Stimulated activated CD4-positive, alpha-beta T cell treated with anti-CD3 and anti-CD28 coated beads, Interleukin-1b, Interleukin-23, amount 100 ng/mL, for 4 hours (primary cell): ENCODE measurements at regions not wholly inside any gene's neighbourhood (a gene's known extent, or its start where the extent isn't known, plus 50 kb on each side); places are given as distances from the start of the nearest gene placed in this dataset.

Source experiments
- DNase-seq, 2 donors: peaks; one replicate each; pipeline ENCODE4 v3.0.0-alpha.2; 2020; ENCODE audit warnings: low read depth in 2 of 2

- DNase-seq, result no peak
Measured at GRCh38 chr20:24334830-24335229, 134.6 kb upstream of the SYNDIG1 start.

- DNase-seq, result no peak
Measured at GRCh38 chr20:24332956-24333355, 136.5 kb upstream of the SYNDIG1 start.

- no peak for DNase-seq
Measured at GRCh38 chr20:24331939-24332338, 137.5 kb upstream of the SYNDIG1 start.

GRCh38 chr20:24328901-24329300 lies 140.5 kb upstream of the SYNDIG1 start:
- DNase-seq, result no peak

GRCh38 chr20:24321973-24322372 lies 147.5 kb upstream of the SYNDIG1 start:
- DNase-seq, result no peak

GRCh38 chr20:24318569-24319352 lies 150.7 kb upstream of the SYNDIG1 start:
- no peak for DNase-seq

- DNase-seq, result no peak
Measured at GRCh38 chr20:24317224-24317623, 152.2 kb upstream of the SYNDIG1 start.

GRCh38 chr20:24316731-24317130 lies 152.7 kb upstream of the SYNDIG1 start:
- no peak for DNase-seq

- DNase-seq, result no peak
Measured at GRCh38 chr20:24314053-24314452, 155.4 kb upstream of the SYNDIG1 start.

GRCh38 chr20:24309596-24309995 lies 159.8 kb upstream of the SYNDIG1 start:
- DNase-seq, result no peak

GRCh38 chr20:24305371-24305770 lies 164.1 kb upstream of the SYNDIG1 start:
- DNase-seq, result no peak

GRCh38 chr20:24304291-24304690 lies 165.1 kb upstream of the SYNDIG1 start:
- no peak for DNase-seq

- DNase-seq, result no peak
Measured at GRCh38 chr20:24303393-24304170, 165.8 kb upstream of the SYNDIG1 start.

- DNase-seq, result no peak
Measured at GRCh38 chr20:24297993-24298392, 171.4 kb upstream of the SYNDIG1 start.

- DNase-seq, result no peak
Measured at GRCh38 chr20:24296477-24297261, 172.8 kb upstream of the SYNDIG1 start.

GRCh38 chr20:24291014-24291413 lies 178.4 kb upstream of the SYNDIG1 start:
- no peak for DNase-seq

- no peak for DNase-seq
Measured at GRCh38 chr20:24289737-24290481, 179.5 kb upstream of the SYNDIG1 start.

GRCh38 chr20:24283186-24283585 lies 186.2 kb upstream of the SYNDIG1 start:
- no peak for DNase-seq

GRCh38 chr20:24277196-24277595 lies 192.2 kb upstream of the SYNDIG1 start:
- DNase-seq, result no peak

GRCh38 chr20:24275946-24276705 lies 193.3 kb upstream of the SYNDIG1 start:
- no peak for DNase-seq

GRCh38 chr20:24273251-24273650 lies 196.2 kb upstream of the SYNDIG1 start:
- no peak for DNase-seq
